ENCODE measurements at regions not wholly inside any gene's neighbourhood (a gene's known extent, or its start where the extent isn't known, plus 50 kb on each side); places are given as distances from the start of the nearest gene placed in this dataset.
"Not testable (repeated sequence)": the region's sequence is repeated elsewhere in the genome, so short reads cannot be mapped to it uniquely, and the experiment has no call there.

GRCh38 chr7:97258187-97258586 lies 140.7 kb downstream of the SDHAF3 start:
- not testable (repeated sequence) for TF ChIP-seq CTCF (conservative IDR thresholded peaks at IDR 0.05; ENCODE audit: low read depth, low read length); EZH2 (IDR thresholded peaks at IDR 0.05; ENCODE audit: borderline replicate concordance, low read depth, low read length, poor library complexity, severe bottlenecking)
